MM.1S (cell line): ENCODE measurements at regions not wholly inside any gene's neighbourhood (a gene's known extent, or its start where the extent isn't known, plus 50 kb on each side); places are given as distances from the start of the nearest gene placed in this dataset.

ENCODE experiments used
- EZH2 ChIP-seq: fragments of 300-600 bp; sonication (generic); optimal IDR thresholded peaks from 2 replicates; pipeline ENCODE3; 2017; ENCODE audit warnings: low read depth, mild to moderate bottlenecking, antibody characterized with exemption, low read length, mixed read lengths
- EZH2phosphoT487 ChIP-seq: fragments of 300-600 bp; sonication (generic); IDR thresholded peaks from 2 replicates; pipeline ENCODE4 v1.6.1; 2018; ENCODE audit warnings: antibody characterized with exemption, low read length
- TF ChIP-seq, protein P1 (sequence below): fragments of 300-600 bp; sonication (generic); IDR thresholded peaks from 2 replicates; pipeline ENCODE4 v1.5.1; 2016; ENCODE audit warnings: antibody characterized with exemption, low read length, mixed read lengths

DNA sequence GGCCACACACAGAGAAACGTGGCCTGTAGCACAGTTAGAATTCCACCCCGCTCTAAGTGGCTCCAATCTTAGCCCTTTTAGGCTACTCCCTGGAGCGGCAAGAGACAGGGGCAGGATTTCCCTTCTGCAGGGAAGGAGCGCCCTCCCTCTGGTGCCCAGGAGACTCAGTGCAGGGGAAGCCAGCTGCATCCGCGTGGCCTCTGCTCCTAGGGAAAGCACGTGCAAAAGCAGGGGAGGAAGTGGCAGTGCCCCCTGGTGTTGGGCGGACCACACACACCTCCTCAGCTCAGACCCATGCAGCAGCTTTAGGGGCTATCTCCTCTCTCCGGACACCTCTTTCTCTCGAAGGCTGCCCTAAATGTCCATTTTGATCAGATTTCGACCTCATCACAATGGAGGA, 50.0 kb downstream of the SPRING1 start:
- TF ChIP-seq EZH2 (no peak), EZH2phosphoT487 (no peak)
- TF ChIP-seq, protein P1, sequence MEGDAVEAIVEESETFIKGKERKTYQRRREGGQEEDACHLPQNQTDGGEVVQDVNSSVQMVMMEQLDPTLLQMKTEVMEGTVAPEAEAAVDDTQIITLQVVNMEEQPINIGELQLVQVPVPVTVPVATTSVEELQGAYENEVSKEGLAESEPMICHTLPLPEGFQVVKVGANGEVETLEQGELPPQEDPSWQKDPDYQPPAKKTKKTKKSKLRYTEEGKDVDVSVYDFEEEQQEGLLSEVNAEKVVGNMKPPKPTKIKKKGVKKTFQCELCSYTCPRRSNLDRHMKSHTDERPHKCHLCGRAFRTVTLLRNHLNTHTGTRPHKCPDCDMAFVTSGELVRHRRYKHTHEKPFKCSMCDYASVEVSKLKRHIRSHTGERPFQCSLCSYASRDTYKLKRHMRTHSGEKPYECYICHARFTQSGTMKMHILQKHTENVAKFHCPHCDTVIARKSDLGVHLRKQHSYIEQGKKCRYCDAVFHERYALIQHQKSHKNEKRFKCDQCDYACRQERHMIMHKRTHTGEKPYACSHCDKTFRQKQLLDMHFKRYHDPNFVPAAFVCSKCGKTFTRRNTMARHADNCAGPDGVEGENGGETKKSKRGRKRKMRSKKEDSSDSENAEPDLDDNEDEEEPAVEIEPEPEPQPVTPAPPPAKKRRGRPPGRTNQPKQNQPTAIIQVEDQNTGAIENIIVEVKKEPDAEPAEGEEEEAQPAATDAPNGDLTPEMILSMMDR, result peak; percentile 33
